Endodermal cell (in vitro differentiated cells): ENCODE measurements at regions not wholly inside any gene's neighbourhood (a gene's known extent, or its start where the extent isn't known, plus 50 kb on each side); places are given as distances from the start of the nearest gene placed in this dataset.

Source experiments
- DNase-seq: peaks from one replicate; pipeline ENCODE4 v3.0.0-alpha.2; 2017
- H3K27ac ChIP-seq: 2 replicates; pipeline ENCODE4 v1.5.1; 2013; ENCODE audit warnings: mild to moderate bottlenecking, low read depth, low read length, moderate library complexity
- H3K27me3 ChIP-seq: 2 replicates; pipeline ENCODE4 v1.6.1; 2013; ENCODE audit warnings: mild to moderate bottlenecking, low read length, moderate library complexity; ENCODE audit not compliant: insufficient read depth, control insufficient read depth, poor library complexity, severe bottlenecking
- H3K36me3 ChIP-seq: 2 replicates; pipeline ENCODE4 v1.7.0; 2013; ENCODE audit warnings: mild to moderate bottlenecking, low read length, moderate library complexity; ENCODE audit not compliant: control insufficient read depth, insufficient read depth
- H3K4me1 ChIP-seq: one replicate; pipeline ENCODE4 v1.7.0; 2013; ENCODE audit warnings: low read length; ENCODE audit not compliant: control insufficient read depth, insufficient read depth
- H3K4me3 ChIP-seq: 2 replicates; pipeline ENCODE4 v1.5.1; 2013; ENCODE audit warnings: mild to moderate bottlenecking, low read length, moderate library complexity
- H3K9ac ChIP-seq: 2 replicates; pipeline ENCODE4 v1.6.1; 2013; ENCODE audit warnings: mild to moderate bottlenecking, low read length, moderate library complexity; ENCODE audit not compliant: poor library complexity, severe bottlenecking; ENCODE audit errors: extremely low read depth
- H3K9me3 ChIP-seq: 2 replicates; pipeline ENCODE4 v1.6.1; 2013; ENCODE audit warnings: mild to moderate bottlenecking, low read length, moderate library complexity; ENCODE audit not compliant: control insufficient read depth
- H3K27ac Mint-ChIP-seq: 2 replicates; pipeline ENCODE4 v1.8.0; 2020; ENCODE audit warnings: mixed read lengths
- H3K27me3 Mint-ChIP-seq: 2 replicates; pipeline ENCODE4 v1.8.0; 2021; ENCODE audit warnings: mild to moderate bottlenecking, mixed read lengths; ENCODE audit not compliant: insufficient read depth
- H3K36me3 Mint-ChIP-seq: 2 replicates; pipeline ENCODE4 v1.8.0; 2020; ENCODE audit warnings: low read depth, mixed read lengths
- H3K4me1 Mint-ChIP-seq: 2 replicates; pipeline ENCODE4 v1.8.0; 2020; ENCODE audit warnings: mixed read lengths
- H3K4me3 Mint-ChIP-seq: 2 replicates; pipeline ENCODE4 v1.8.0; 2020; ENCODE audit warnings: mild to moderate bottlenecking, moderate library complexity, mixed read lengths
- H3K9me3 Mint-ChIP-seq: 2 replicates; pipeline ENCODE4 v1.8.0; 2020; ENCODE audit warnings: mild to moderate bottlenecking, mixed read lengths
- CTCF ChIP-seq: fragments of 200-600 bp; sonication (generic); conservative IDR thresholded peaks from 2 replicates; pipeline ENCODE4 v1.5.0; 2021; ENCODE audit warnings: antibody characterized with exemption, mild to moderate bottlenecking
- WGBS, 2 experiments: methylation state at CpG; one replicate each; pipeline versions ENCODE4 v1.1.5 to v1.1.7; 2013; ENCODE audit warnings: missing lambda C conversion rate in 2 of 2, mixed read lengths in 1 of 2; ENCODE audit not compliant: insufficient coverage in 1 of 2, insufficient read length in 1 of 2; 5-methylcytosine and 5-hydroxymethylcytosine counted together

GRCh38 chr6:33865478-33866077 is 61.8 kb upstream of the MLN start:
- Histone ChIP-seq H3K9me3 (no peaks in the 10 kb centered on the region), H3K27ac (no peak overlapping the region), H3K4me1 (no peaks in the 10 kb centered on the region), H3K4me3 (no peak overlapping the region), H3K36me3 (no peaks in the 10 kb centered on the region), H3K9ac (no peak overlapping the region), H3K27me3 (no peaks in the 10 kb centered on the region)
- Mint-ChIP-seq H3K4me3 (no peak overlapping the region), H3K9me3 (no peaks in the 10 kb centered on the region), H3K36me3 (no peaks in the 10 kb centered on the region), H3K27ac (no peak overlapping the region), H3K4me1 (peaks cover 15% of the 10 kb centered on the region), H3K27me3 (peaks cover 10% of the 10 kb centered on the region)
- 90 to 95% methylated on average over 3 to 4 of the region's 4 CpGs for WGBS, 2 experiments
- DNase-seq = no peak
- no peak for TF ChIP-seq CTCF

DNA sequence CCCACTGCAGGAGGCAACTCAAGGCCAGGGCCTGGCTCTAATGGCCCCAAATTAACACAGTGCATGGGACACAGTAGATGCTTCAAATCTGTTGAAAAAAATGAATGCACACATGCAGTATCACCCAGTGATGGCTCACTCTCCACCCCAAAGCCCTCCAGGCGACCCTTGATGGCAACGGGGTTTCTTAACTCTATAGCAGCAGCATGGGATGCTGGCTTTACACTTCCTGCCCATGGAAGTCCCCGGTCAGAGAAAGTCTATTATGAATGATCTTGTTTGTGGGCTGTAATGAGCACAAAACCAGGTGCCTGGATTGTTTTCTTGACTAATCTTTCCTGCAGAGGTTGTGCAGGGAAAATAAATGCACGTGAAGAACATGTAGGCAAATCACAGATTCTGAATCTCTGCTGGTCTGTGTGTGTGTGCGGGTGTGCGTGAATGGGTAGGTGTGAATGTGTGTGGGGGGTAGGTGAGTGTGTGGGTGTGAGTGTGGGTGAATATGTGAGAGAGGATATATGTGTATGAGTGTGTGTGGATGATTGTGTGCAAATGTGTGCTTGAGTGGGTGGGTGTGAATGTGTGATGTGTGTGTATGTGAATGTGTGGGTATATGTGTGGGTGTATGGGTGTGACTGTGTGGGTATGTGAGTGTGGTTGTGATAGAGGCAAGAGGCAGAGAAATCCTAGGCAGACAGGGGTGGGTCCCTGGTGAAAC is 60.1 kb upstream of the MLN start:
- Mint-ChIP-seq H3K36me3 (no peaks in the 10 kb centered on the region), H3K4me1 (peaks cover 11% of the 10 kb centered on the region), H3K9me3 (no peaks in the 10 kb centered on the region), H3K27me3 (peaks cover 8% of the 10 kb centered on the region), H3K4me3 (no peak overlapping the region), H3K27ac (no peak overlapping the region)
- no peaks in the 10 kb centered on the region for H3K27me3 ChIP-seq
- H3K27ac ChIP-seq = no peak overlapping the region
- H3K4me1 ChIP-seq = no peaks in the 10 kb centered on the region
- H3K4me3 ChIP-seq = no peak overlapping the region
- no peak for TF ChIP-seq CTCF
- no peaks in the 10 kb centered on the region for H3K9me3 ChIP-seq
- 92 to 93% methylated on average over 3 to 6 of the region's 6 CpGs for WGBS, 2 experiments
- no peak overlapping the region for H3K9ac ChIP-seq
- no peak for DNase-seq
- no peaks in the 10 kb centered on the region for H3K36me3 ChIP-seq

DNA sequence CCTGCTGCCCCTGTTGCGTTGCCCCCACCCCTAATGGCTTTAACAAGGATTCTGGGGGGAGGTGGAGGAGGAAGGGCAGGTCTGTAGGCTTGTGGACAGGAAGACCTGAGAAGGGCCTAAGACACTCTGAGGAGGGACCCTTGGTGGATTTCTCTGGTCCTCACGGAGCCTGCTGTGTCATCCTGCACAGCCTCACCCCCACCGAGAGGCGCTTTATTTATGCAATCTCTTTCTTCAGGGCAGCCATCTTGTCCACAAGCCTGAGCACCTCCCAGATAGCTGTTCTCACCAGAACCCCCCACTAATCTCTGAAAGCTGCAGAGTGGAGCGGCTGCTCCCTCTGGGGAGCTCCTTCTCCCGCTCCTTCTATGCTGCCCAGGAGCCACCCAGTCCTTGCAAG is 59.3 kb upstream of the MLN start:
- H3K36me3 ChIP-seq = no peaks in the 10 kb centered on the region
- peaks cover 5% of the 10 kb centered on the region for H3K27me3 Mint-ChIP-seq
- H3K27ac ChIP-seq = no peak overlapping the region
- DNase-seq = no peak
- no peaks in the 10 kb centered on the region for H3K9me3 Mint-ChIP-seq
- H3K4me1 Mint-ChIP-seq = peaks cover 11% of the 10 kb centered on the region
- TF ChIP-seq CTCF = no peak
- H3K36me3 Mint-ChIP-seq = no peaks in the 10 kb centered on the region
- H3K27ac Mint-ChIP-seq = no peak overlapping the region
- no peaks in the 10 kb centered on the region for H3K4me1 ChIP-seq
- no peaks in the 10 kb centered on the region for H3K9me3 ChIP-seq
- H3K9ac ChIP-seq = no peak overlapping the region
- H3K4me3 Mint-ChIP-seq = no peak overlapping the region
- H3K27me3 ChIP-seq = no peaks in the 10 kb centered on the region
- 94 to 96% methylated on average over 6 of the region's 6 CpGs for WGBS, 2 experiments
- H3K4me3 ChIP-seq = no peak overlapping the region
